ENCODE measurements at regions not wholly inside any gene's neighbourhood (a gene's known extent, or its start where the extent isn't known, plus 50 kb on each side); places are given as distances from the start of the nearest gene placed in this dataset.

DNA sequence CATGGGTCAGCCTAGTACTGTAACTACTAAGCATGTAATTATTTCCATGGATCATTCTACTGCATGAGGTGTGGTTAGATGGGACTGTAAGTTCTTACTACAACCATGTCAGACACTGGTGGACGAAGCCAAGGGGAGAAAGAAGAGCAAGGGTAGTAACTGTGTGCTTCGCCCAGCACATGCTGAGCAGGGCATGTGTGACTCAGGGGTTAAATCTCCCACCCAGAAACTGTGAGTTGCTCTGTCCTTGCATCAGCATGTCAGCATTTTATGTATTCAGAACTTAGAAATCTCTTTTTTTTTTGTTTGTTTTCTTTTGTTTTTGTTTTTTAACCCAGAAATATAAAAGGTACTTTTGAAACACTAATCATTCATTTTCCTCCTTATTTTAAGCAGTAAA, 436.6 kb upstream of the KLF12 start:
- Histone ChIP-seq H3K9ac (replicated peaks in 1 of 4; ENCODE audit: extremely low read depth in 1 of 4, low read depth in 3 of 4, low read length in 3 of 4) (no peak overlapping the region), H3K14ac (ENCODE audit: insufficient read length) (no peak overlapping the region), H3K79me1 (ENCODE audit: low read depth, low read length) (no peaks in the 10 kb centered on the region), H3K79me2 (ENCODE audit: control insufficient read depth in 1 of 2, insufficient read depth in 2 of 2, low read length in 2 of 2) (no peaks in the 10 kb centered on the region), H4K20me1 (replicated peaks in 1 of 2; ENCODE audit: control insufficient read depth in 1 of 2, insufficient read depth in 2 of 2, low read length in 2 of 2) (no peaks in the 10 kb centered on the region), H3K9me3 (ENCODE audit: insufficient read depth in 2 of 2, low read depth in 1 of 2, low read length in 1 of 2) (no peaks in the 10 kb centered on the region), H4K91ac (replicated peaks; ENCODE audit: insufficient read length, low read length) (no peak overlapping the region), H3K27me3 (replicated peaks in 1 of 4; ENCODE audit: control insufficient read depth in 3 of 4, extremely low read depth in 1 of 4, insufficient read depth in 3 of 4, low read length in 3 of 4) (peaks cover 0 to 4% (median 2%) of the 10 kb centered on the region in 4 experiments; a peak in 4 of 7 replicates), H3K4me1 (replicated peaks in 1 of 4; ENCODE audit: control insufficient read depth in 3 of 4, insufficient read depth in 4 of 4, low read length in 3 of 4) (peaks cover 0 to 3% (median 1%) of the 10 kb centered on the region in 4 experiments; a peak in 2 of 7 replicates), H4K8ac (ENCODE audit: extremely low read depth, insufficient read depth, low read length) (no peak overlapping the region), H3K18ac (ENCODE audit: extremely low read depth, low read length) (no peak overlapping the region), H3K27ac (ENCODE audit: low read depth, low read length) (no peak overlapping the region), H3K4me2 (ENCODE audit: insufficient read depth in 1 of 2, low read depth in 2 of 2, low read length in 2 of 2) (no peak overlapping the region), H2AFZ (ENCODE audit: low read length) (0 out of 2 replicates have a peak overlapping the region, but pooled peaks have one; percentile 45), H4K5ac (ENCODE audit: insufficient read length, low read depth, low read length) (no peak overlapping the region), H2BK120ac (replicated peaks; ENCODE audit: low read depth, low read length) (no peak overlapping the region), H3K23ac (ENCODE audit: insufficient read length) (no peak overlapping the region), H3K36me3 (ENCODE audit: control insufficient read depth in 2 of 4, insufficient read depth in 4 of 4, low read length in 3 of 4) (no peaks in the 10 kb centered on the region), H2AK5ac (ENCODE audit: low read depth, low read length) (no peak overlapping the region), H3K56ac (replicated peaks; ENCODE audit: insufficient read length, low read depth, low read length) (no peak overlapping the region), H2BK5ac (ENCODE audit: low read depth, low read length) (no peak overlapping the region), H3K4me3 (ENCODE audit: extremely low read depth in 1 of 4, insufficient read depth in 2 of 4, low read depth in 3 of 4, low read length in 4 of 4) (no peak overlapping the region), H2BK12ac (ENCODE audit: low read depth, low read length) (no peak overlapping the region), H3K4ac (replicated peaks; ENCODE audit: insufficient read length, low read depth, low read length) (no peak overlapping the region), H2BK15ac (ENCODE audit: low read length) (no peak overlapping the region), H3K23me2 (ENCODE audit: low read depth, low read length) (peaks cover 6% of the 10 kb centered on the region), H2BK20ac (ENCODE audit: low read length) (no peak overlapping the region)
- CTCF ChIA-PET (ENCODE audit: partially characterized antibody): interaction anchor here (3.6 kb wide), 1 partner anchor 649 kb away, joined by 12 read pairs; no protein-coding TSS in a partner anchor
- WGBS, 2 experiments (ENCODE audit: extremely low coverage in 1 of 2, insufficient coverage in 1 of 2, insufficient read length in 1 of 2, insufficient replicate concordance in 2 of 2, low coverage in 1 of 2, low lambda C conversion rate in 2 of 2, missing lambda C conversion rate in 1 of 2): 91% methylated on average over 2 of the region's 2 CpGs; no CpG with 5 or more reads in 1 of the 2 experiments
- POLR2A ChIA-PET (ENCODE audit: partially characterized antibody): no interaction called here
- FAIRE-seq (no peak), DNase-seq (ENCODE audit: low read depth in 1 of 2, low spot score in 2 of 2) (no peak)
- TF ChIP-seq, protein P1, sequence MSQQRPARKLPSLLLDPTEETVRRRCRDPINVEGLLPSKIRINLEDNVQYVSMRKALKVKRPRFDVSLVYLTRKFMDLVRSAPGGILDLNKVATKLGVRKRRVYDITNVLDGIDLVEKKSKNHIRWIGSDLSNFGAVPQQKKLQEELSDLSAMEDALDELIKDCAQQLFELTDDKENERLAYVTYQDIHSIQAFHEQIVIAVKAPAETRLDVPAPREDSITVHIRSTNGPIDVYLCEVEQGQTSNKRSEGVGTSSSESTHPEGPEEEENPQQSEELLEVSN (IDR thresholded peaks at IDR 0.05): peak; percentile 35; the same call in 1 of the 2 replicates
- TF ChIP-seq RAD21 (IDR thresholded peaks at IDR 0.05 in 1 of 2, conservative IDR thresholded peaks at IDR 0.05 in 1 of 2; ENCODE audit: low read depth in 2 of 2, low read length in 2 of 2): no peak
- peak; percentile 28; the same call in 1 of the 2 replicates for TF ChIP-seq MAX (IDR thresholded peaks at IDR 0.05)
